GM21423 (cell line): ENCODE measurements at regions not wholly inside any gene's neighbourhood (a gene's known extent, or its start where the extent isn't known, plus 50 kb on each side); places are given as distances from the start of the nearest gene placed in this dataset.
"Not testable (repeated sequence)": the region's sequence is repeated elsewhere in the genome, so short reads cannot be mapped to it uniquely, and the experiment has no call there.

ENCODE experiments used
- ATAC-seq: cut with Tn5 transposase; IDR thresholded peaks from one replicate; pipeline ENCODE4 v1.9.1; 2021; ENCODE audit warnings: mild to moderate bottlenecking, moderate library complexity; ENCODE audit not compliant: unreplicated experiment

GRCh38 chr4:160284516-160284915, 1181.6 kb downstream of the RAPGEF2 start:
- no peak for ATAC-seq

- ATAC-seq: no peak
These were observed 1183.2 kb downstream of the RAPGEF2 start for GRCh38 chr4:160286051-160286450.

DNA sequence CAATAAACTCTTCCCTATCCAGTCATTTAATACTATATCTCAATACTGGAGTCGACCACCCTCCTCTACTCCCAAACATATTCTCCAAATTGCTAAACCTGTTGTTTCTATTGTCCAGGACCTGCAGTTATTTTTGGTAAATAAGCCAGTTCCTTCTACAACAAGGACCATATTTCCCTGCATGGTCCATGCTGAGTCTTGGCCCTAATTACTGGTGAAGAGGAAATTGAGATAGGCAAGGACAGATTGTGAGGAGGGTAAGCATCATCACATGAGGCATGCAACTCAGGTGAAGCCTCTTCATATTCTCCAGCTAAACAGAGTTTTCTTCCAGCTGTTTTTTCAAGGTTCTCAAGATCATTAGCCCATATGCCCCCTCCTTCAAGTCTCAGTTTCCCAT, 1193.6 kb downstream of the RAPGEF2 start:
- no peak for ATAC-seq

- no peak for ATAC-seq
These were observed 1196.3 kb downstream of the RAPGEF2 start for GRCh38 chr4:160299177-160299576.

DNA sequence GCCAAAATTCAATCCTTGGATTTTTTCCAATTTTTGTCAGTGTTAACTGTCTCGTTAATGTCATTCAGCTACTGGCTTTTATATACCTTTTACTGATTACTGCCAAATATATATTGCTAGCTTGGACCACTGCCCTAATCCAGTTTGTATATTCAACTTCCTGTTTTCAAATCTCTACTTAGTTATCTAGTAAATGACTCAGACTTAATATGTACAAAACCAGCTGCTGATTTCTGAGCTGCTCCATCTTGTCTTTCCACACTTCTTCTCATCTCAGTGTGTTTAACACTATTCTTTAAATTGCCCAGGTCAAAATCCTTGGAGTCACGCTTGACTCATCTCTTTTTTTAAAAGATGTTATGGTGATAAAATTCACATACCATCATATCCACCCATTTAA, 1196.7 kb downstream of the RAPGEF2 start:
- no peak for ATAC-seq

DNA sequence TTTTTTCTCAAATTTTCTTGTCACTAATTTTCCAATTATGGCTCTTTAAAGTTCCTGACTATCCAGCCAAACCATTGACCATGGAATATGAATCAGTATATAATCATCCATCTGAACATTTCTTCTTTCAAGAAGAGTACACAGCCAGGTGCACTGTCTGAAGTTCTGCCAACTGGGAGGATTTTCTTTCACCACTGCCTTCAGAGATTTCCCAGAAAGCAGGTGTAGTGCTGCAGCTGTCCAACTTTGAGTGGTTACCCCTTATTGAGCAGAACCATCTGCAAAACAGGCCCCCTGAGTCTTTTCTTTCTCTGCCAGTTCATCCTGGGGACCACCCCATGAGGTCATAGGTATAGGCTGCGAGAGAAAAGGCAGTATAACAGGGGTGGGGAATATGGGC, 1213.2 kb downstream of the RAPGEF2 start:
- no peak for ATAC-seq

GRCh38 chr4:160318567-160319220, 1215.8 kb downstream of the RAPGEF2 start:
- ATAC-seq: no peak

DNA sequence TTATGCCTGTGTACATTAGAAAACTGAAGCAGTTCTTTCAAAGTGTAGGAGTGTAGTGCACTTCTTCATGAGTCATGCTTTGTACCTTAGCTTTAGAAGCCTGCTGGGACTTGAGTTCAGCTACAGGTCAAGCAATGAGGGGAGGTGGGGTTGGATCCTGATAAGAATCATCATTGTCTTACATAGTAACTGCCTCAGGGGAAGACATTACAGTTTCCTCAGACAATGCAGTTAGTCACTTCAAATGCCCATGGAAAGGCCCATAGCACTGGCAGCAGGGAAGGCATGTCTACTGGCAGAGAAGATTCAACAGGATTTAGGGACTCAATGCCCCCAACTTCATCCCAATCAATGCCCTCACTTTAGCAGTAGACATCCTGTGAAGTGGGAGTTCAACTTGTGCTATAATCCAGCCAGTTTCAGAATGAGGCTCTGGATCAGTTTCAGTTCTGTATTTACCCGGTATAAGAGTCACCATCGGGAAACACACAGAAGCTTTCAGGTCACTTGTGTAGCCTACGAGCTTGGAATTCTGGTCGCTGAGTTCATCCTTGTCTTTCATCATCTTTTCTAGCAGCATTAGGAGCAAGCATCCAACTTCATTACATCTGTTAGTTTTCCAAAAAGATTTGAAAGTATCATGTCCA, 1216.5 kb downstream of the RAPGEF2 start:
- no peak for ATAC-seq

DNA sequence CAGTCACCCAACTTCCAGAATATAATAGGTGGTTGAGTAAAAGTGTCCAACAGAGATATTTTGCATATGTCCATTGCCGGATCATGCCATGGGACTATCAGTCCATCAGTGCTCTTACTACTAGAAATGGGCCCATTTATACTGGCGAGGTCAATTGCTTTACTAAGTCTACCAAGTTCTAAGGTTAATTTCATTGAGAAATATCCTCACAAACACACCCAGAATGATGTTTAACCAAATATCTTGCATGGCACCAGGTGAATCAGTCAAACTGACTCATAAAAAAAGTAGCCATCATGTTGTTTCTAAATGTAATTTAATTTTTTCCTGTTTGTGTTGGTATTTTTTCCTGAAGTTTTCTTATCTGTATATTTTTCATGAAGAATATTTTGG, 1217.0 kb downstream of the RAPGEF2 start:
- ATAC-seq: no peak

GRCh38 chr4:160326110-160326509, 1223.2 kb downstream of the RAPGEF2 start:
- ATAC-seq: no peak

DNA sequence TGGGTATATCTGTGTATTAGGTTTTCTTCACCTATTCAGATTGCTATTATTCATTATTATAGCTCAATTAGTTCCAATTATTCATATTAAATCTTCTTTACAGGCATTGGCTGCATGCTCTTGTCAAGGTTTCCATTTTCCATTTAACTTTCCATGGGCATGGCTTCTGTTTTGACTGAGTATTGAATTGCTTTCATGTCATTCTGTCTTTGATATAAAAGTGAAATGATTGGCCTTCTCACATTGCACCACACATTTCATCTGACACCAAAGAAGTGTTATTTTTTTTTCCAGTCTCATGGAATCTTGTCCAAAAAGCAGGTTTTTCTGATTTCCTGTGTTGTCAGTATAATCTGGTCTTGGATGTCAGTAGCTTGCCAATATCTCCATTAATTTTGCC, 1244.3 kb downstream of the RAPGEF2 start:
- no peak for ATAC-seq

DNA sequence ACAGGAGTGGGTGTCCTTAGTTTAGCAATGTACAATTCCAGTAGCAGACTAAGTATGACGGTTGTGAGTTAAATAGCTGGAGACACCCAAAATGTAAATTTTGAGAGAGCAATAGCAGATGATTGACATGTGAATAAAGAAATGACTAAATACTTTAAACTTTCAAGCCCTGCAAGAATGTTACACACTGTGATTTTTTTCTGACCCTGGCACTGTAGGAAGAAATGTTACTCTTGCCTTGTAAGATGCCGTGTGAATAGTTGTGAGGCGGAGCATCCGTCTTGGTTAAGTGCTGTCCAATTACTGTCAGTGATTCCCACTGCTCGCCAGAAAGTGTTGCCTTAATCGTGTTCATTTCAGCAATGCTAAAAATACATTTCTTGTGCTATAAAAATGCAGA, 1248.1 kb downstream of the RAPGEF2 start:
- ATAC-seq: no peak

DNA sequence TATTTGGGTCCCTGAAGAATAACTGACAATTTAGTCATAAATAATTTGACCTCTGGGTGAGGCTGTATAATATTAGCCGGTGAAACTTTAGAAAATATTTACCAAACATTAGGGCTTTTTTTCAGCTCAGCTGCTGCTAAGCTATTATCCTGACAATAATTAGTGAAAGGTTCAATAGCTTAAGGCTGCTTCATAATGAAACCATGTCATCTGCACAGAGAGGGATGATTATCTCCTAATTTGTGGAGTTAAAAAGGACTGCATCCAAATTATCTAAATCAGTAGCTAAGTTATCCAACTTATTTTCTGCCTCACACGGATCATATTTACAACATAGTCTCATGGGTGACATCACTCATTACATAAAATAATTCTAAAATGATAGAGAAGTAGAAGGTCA, 1249.8 kb downstream of the RAPGEF2 start:
- no peak for ATAC-seq

DNA sequence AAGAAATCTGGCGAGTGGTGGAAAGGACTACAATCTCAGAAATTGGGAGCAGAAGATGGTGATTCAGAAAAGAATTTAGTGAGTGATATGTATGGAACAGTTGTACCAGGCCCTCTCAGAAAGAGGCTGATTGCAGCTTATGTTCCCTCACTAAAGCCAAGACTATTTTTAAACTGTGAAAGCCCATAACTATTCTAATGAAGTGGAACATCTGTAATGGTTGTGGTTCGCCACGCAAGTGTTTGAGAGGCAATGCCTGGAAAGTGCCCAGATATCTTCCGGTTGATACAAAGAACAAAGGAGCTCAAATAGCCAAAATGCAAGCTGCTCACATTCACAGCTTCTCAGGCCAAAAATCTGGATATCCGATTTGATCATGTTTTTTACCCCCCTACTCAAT, 1250.7 kb downstream of the RAPGEF2 start:
- no peak for ATAC-seq

DNA sequence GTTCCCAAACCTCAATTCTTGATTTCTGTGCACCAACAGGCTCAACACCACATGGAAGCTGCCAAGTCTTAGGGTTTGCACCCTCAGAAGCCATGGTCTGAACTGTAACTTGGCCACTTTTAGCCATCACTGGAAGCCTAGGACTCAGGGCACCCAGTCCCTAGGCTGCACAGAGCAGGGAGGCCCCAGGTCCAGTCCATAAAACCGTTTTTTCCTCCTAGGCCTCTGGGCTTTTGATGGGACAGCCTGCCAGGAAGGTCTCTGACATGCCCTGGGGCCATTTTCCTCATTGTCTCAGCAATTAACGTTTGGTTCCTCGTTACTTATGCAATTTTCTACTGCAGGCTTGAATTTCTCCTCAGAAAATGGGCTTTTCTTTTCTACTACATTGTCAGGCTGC, 1259.6 kb downstream of the RAPGEF2 start:
- no peak for ATAC-seq

DNA sequence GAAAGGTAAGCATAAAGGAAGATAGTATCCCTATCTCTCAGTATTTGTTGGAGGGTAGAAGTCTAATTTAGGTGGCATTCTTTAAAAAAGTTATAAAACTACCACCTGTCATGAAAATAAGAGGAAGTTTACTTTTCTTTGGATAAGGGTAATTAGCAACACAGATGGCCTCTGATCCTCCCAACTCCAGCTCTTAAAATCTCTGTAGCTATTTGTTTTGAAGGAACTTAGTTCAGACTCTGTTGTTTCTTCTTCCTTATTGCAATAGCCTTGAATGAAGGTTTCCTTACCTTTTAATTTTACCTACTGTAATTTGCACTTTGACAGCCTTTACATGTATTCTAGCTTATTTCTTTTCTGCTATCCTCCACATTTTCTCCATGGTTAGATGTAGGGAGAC, 1261.3 kb downstream of the RAPGEF2 start:
- ATAC-seq: no peak

- ATAC-seq: not testable (repeated sequence)
These were observed 1261.8 kb downstream of the RAPGEF2 start for GRCh38 chr4:160364665-160365064.

DNA sequence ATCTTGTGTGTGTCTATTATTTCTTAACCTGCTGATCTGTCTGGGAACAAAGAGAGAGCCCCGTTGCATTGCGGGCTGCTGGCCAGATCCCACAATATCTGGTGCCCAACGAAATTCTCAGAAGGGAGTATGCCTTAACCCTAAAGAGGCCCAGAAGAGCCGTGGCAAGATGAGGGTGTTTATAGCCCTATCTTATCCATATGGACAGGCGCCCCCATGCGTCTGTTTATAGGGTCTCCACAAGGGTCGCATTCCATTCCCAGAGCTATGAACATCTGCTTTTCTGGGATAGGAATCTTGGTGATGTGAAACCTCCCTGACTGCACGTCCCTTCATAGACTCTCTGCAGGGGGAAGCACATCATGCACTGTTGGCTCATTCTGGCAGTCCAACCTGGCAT, 1262.5 kb downstream of the RAPGEF2 start:
- ATAC-seq: not testable (repeated sequence)

DNA sequence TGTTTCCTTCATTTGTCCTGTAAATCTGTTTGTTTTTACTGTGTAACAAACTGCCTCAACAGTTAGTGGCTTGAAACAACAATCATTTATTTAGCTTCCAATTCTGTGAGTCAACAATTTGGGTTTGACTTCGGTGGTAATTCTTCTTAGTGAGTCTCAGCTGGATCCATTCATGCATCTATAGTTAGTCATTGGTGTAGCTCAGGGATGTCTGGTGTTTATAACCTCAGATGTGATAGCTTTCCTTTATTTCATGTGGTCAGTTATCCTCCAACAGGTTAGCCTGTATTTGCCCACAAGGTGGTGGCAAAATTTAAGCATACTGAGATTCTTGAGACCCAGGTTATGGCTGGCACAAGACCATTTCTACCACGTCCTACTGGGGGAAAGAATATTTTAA, 1267.2 kb downstream of the RAPGEF2 start:
- no peak for ATAC-seq

- ATAC-seq: no peak
These were observed 1268.6 kb downstream of the RAPGEF2 start for GRCh38 chr4:160371446-160371845.

DNA sequence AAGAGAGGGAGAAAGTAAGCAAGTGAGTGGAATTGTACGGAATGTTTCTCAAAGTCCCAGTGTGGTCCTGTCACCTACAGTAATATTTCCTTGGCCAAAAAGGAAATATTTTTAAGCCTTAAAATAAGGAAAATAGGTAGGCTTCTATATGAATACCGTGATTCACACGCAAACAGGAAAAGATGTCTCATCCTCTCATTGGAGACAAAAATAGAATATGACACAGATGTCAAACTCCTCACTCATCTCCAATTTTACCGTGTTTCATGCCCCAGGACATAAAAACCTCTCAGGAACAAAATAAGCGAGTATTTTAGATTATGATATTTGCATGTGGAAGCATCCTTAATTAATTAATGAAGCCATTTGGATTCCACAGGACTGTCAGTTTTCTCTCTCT, 1269.5 kb downstream of the RAPGEF2 start:
- ATAC-seq: no peak

DNA sequence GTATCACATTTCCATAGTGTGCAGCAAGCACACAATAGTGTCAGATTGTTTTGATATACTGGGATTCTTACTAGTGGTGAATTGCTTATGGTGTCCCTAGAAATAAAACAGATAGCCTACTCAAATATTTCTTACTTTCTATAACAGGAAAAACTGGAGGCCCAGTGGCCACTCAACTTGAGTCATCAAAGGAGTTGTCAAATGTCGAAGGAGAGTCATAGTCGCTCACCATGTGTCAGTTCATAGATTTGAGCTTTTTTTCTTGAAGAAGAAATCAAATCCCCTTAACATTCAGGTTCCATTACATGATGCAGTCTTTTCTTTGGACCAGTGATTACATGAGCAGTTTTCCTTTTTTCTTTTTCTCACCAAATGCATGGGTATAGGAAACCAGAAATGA, 1271.0 kb downstream of the RAPGEF2 start:
- no peak for ATAC-seq
